GM12891 (cell line): ENCODE measurements at regions not wholly inside any gene's neighbourhood (a gene's known extent, or its start where the extent isn't known, plus 50 kb on each side); places are given as distances from the start of the nearest gene placed in this dataset.

Experiments used
- PAX5 ChIP-seq: IDR thresholded peaks from 2 replicates; pipeline ENCODE4 v1.6.1; 2011; ENCODE audit warnings: low read length, moderate library complexity, mild to moderate bottlenecking; ENCODE audit not compliant: insufficient read depth, severe bottlenecking
- POLR2A ChIP-seq: IDR thresholded peaks from 2 replicates; pipeline ENCODE4 v1.6.1; 2011; ENCODE audit warnings: low read depth, low read length, control low read depth
- POLR2AphosphoS5 ChIP-seq: IDR thresholded peaks from 2 replicates; pipeline ENCODE4 v1.6.1; 2011; ENCODE audit warnings: low read depth, low read length, control low read depth

GRCh38 chr17:13419676-13420075 lies 182.1 kb downstream of the HS3ST3A1 start:
- TF ChIP-seq POLR2A = no peak
- no peak for TF ChIP-seq POLR2AphosphoS5
- TF ChIP-seq PAX5 = no peak
